Prostate gland (tissue), 2 donors: ENCODE measurements at regions not wholly inside any gene's neighbourhood (a gene's known extent, or its start where the extent isn't known, plus 50 kb on each side); places are given as distances from the start of the nearest gene placed in this dataset.

Experiments used
- CTCF ChIP-seq, 4 experiments: fragments of 200-600 bp in 2 of 4; fragments of 450-650 bp in 2 of 4; sonication (generic) in 2 of 4; IDR thresholded peaks; 1 replicate in 3 of 4; 2 replicates in 1 of 4; pipeline ENCODE4 v1.5.1; 2016 to 2019; ENCODE audit warnings: antibody characterized with exemption in 4 of 4, mild to moderate bottlenecking in 2 of 4, moderate library complexity in 2 of 4
- POLR2A ChIP-seq: fragments of 450-650 bp; IDR thresholded peaks from one replicate; pipeline ENCODE4 v1.6.1; 2016; ENCODE audit warnings: antibody characterized with exemption, mild to moderate bottlenecking

- no peak for TF ChIP-seq CTCF (IDR thresholded peaks at IDR 0.05)
- no peak for TF ChIP-seq POLR2A
These were observed 448.7 kb upstream of the JARID2 start for GRCh38 chr6:14796974-14797762.
